ENCODE measurements at regions not wholly inside any gene's neighbourhood (a gene's known extent, or its start where the extent isn't known, plus 50 kb on each side); places are given as distances from the start of the nearest gene placed in this dataset.

DNA sequence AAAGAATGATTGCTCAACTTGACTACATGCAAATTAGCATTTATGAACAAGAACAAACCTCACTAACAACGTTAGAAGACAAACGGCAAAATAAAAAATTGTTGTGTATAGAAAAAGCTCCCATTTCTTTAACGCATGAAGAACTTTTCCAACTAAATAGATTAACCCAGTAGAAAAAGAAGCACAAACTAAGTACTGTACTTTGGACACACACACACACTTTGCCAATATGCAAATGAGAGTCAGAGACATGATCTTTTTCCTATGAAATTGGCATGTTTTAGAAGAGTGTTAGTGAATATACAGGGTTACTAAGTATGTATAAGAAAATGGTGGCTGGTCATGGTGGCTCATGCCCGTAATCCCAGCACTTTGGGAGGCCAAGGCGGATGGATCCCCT, 355.6 kb downstream of the SH2D4B start:
- TF ChIP-seq POLR2A (IDR thresholded peaks at IDR 0.05) (no peak), CTCF (IDR thresholded peaks at IDR 0.05) (no peak)
